ENCODE measurements at regions not wholly inside any gene's neighbourhood (a gene's known extent, or its start where the extent isn't known, plus 50 kb on each side); places are given as distances from the start of the nearest gene placed in this dataset.
A peak's percentile ranks its signal among the peaks of the same experiment; 100 is the strongest.

DNA sequence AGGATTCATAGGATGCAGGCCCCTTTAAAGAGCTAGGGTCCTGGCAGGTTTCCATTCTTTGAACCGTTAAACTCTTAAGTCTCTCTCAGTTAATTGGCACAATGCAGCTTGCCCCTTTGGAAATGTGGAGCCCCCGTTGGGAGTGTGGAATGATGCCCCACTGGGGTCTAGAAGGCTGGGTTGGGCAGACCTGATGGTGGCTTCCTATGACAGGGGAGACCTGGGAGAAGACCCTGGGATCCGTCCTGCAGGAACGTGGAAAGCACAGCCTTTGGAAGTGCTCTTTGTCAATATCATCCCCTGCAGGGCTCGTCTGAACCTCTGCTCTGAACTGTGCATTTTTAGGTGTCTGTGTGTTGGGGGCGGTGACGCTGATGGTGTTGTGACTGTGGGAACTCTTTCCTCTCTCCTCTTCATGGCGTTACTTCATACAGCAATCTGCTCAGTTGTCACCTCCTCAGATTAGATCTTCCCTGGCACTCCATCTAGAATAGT, 190.6 kb downstream of the MYCN start:
- Histone ChIP-seq H3K27me3 (replicated peaks in 1 of 4; ENCODE audit: control insufficient read depth in 3 of 4, extremely low read depth in 1 of 4, insufficient read depth in 3 of 4, low read length in 3 of 4) (no peaks in the 10 kb centered on the region), H2AFZ (ENCODE audit: low read length) (no peak overlapping the region), H3K27ac (ENCODE audit: low read depth, low read length) (no peak overlapping the region), H3K23me2 (ENCODE audit: low read depth, low read length) (peaks cover 2% of the 10 kb centered on the region; the same call in 1 of the 2 replicates), H3K9me3 (ENCODE audit: insufficient read depth in 2 of 2, low read depth in 1 of 2, low read length in 1 of 2) (no peaks in the 10 kb centered on the region), H3K23ac (ENCODE audit: insufficient read length) (no peak overlapping the region), H3K4me1 (replicated peaks in 1 of 4; ENCODE audit: control insufficient read depth in 3 of 4, insufficient read depth in 4 of 4, low read length in 3 of 4) (no peaks in the 10 kb centered on the region), H3K9ac (replicated peaks in 1 of 4; ENCODE audit: extremely low read depth in 1 of 4, low read depth in 3 of 4, low read length in 3 of 4) (no peak overlapping the region), H3K56ac (replicated peaks; ENCODE audit: insufficient read length, low read depth, low read length) (no peak overlapping the region), H4K91ac (replicated peaks; ENCODE audit: insufficient read length, low read length) (no peak overlapping the region), H2BK20ac (ENCODE audit: low read length) (no peak overlapping the region), H3K4ac (replicated peaks; ENCODE audit: insufficient read length, low read depth, low read length) (no peak overlapping the region), H3K79me1 (ENCODE audit: low read depth, low read length) (no peaks in the 10 kb centered on the region), H3K4me2 (ENCODE audit: insufficient read depth in 1 of 2, low read depth in 2 of 2, low read length in 2 of 2) (no peak overlapping the region), H3K14ac (ENCODE audit: insufficient read length) (no peak overlapping the region), H3K4me3 (ENCODE audit: extremely low read depth in 1 of 4, insufficient read depth in 2 of 4, low read depth in 3 of 4, low read length in 4 of 4) (no peak overlapping the region), H2BK5ac (ENCODE audit: low read depth, low read length) (no peak overlapping the region), H2BK15ac (ENCODE audit: low read length) (no peak overlapping the region), H2BK120ac (replicated peaks; ENCODE audit: low read depth, low read length) (no peak overlapping the region), H2BK12ac (ENCODE audit: low read depth, low read length) (no peak overlapping the region), H4K8ac (ENCODE audit: extremely low read depth, insufficient read depth, low read length) (peak overlapping the region; percentile 7; the same call in 1 of the 2 replicates), H4K20me1 (replicated peaks in 1 of 2; ENCODE audit: control insufficient read depth in 1 of 2, insufficient read depth in 2 of 2, low read length in 2 of 2) (no peaks in the 10 kb centered on the region), H3K36me3 (ENCODE audit: control insufficient read depth in 2 of 4, insufficient read depth in 4 of 4, low read length in 3 of 4) (no peaks in the 10 kb centered on the region), H3K79me2 (ENCODE audit: control insufficient read depth in 1 of 2, insufficient read depth in 2 of 2, low read length in 2 of 2) (no peaks in the 10 kb centered on the region), H3K18ac (ENCODE audit: extremely low read depth, low read length) (no peak overlapping the region), H2AK5ac (ENCODE audit: low read depth, low read length) (no peak overlapping the region), H4K5ac (ENCODE audit: insufficient read length, low read depth, low read length) (no peak overlapping the region)
- FAIRE-seq: no peak
- DNase-seq (ENCODE audit: low read depth in 1 of 2, low spot score in 2 of 2): peak in 1 of 2 experiments; percentile 38
- ChIA-PET POLR2A (ENCODE audit: partially characterized antibody) (no interaction called here), CTCF (ENCODE audit: partially characterized antibody) (no interaction called here)
- TF ChIP-seq CREB1 (IDR thresholded peaks at IDR 0.05) (no peak), KDM1A (IDR thresholded peaks at IDR 0.05; ENCODE audit: borderline replicate concordance, low read length) (no peak), KDM4A (IDR thresholded peaks at IDR 0.05; ENCODE audit: low read depth, low read length, severe bottlenecking) (no peak), JUND (IDR thresholded peaks at IDR 0.05; ENCODE audit: low read length) (no peak), HDAC2 (IDR thresholded peaks at IDR 0.05; ENCODE audit: borderline replicate concordance in 1 of 2, low read depth in 2 of 2, low read length in 2 of 2) (no peak), GABPA (IDR thresholded peaks at IDR 0.05; ENCODE audit: borderline replicate concordance, insufficient read depth, low read length) (no peak), GTF2F1 (IDR thresholded peaks at IDR 0.05; ENCODE audit: borderline replicate concordance, low read depth, low read length) (no peak), BACH1 (IDR thresholded peaks at IDR 0.05; ENCODE audit: low read length) (no peak), ASH2L (IDR thresholded peaks at IDR 0.05; ENCODE audit: low read length) (no peak), NANOG (IDR thresholded peaks at IDR 0.05; ENCODE audit: insufficient read depth, low read depth, low read length, poor library complexity, severe bottlenecking) (no peak)
- TF ChIP-seq, protein P1, sequence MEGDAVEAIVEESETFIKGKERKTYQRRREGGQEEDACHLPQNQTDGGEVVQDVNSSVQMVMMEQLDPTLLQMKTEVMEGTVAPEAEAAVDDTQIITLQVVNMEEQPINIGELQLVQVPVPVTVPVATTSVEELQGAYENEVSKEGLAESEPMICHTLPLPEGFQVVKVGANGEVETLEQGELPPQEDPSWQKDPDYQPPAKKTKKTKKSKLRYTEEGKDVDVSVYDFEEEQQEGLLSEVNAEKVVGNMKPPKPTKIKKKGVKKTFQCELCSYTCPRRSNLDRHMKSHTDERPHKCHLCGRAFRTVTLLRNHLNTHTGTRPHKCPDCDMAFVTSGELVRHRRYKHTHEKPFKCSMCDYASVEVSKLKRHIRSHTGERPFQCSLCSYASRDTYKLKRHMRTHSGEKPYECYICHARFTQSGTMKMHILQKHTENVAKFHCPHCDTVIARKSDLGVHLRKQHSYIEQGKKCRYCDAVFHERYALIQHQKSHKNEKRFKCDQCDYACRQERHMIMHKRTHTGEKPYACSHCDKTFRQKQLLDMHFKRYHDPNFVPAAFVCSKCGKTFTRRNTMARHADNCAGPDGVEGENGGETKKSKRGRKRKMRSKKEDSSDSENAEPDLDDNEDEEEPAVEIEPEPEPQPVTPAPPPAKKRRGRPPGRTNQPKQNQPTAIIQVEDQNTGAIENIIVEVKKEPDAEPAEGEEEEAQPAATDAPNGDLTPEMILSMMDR (IDR thresholded peaks at IDR 0.05; ENCODE audit: control extremely low read depth in 1 of 3, insufficient read depth in 1 of 3, low read depth in 1 of 3, low read length in 3 of 3): no peak
- WGBS, 2 experiments (ENCODE audit: extremely low coverage in 1 of 2, insufficient coverage in 1 of 2, insufficient read length in 1 of 2, insufficient replicate concordance in 2 of 2, low coverage in 1 of 2, low lambda C conversion rate in 2 of 2, missing lambda C conversion rate in 1 of 2): 84% methylated on average over 8 of the region's 8 CpGs; no CpG with 5 or more reads in 1 of the 2 experiments

All from H1 (cell line).